NCI-H526 (cell line): ENCODE measurements at regions not wholly inside any gene's neighbourhood (a gene's known extent, or its start where the extent isn't known, plus 50 kb on each side); places are given as distances from the start of the nearest gene placed in this dataset.
A peak's percentile ranks its signal among the peaks of the same experiment; 100 is the strongest.
"Not testable (repeated sequence)": the region's sequence is repeated elsewhere in the genome, so short reads cannot be mapped to it uniquely, and the experiment has no call there.

Experiments
- DNase-seq, 2 experiments: peaks; one replicate each; lab custom pipeline; 2025; lab: John Stamatoyannopoulos, UW

GRCh38 chr9:6160579-6160978 is 55.0 kb upstream of the IL33 start:
- DNase-seq = no peak

GRCh38 chr9:6153425-6153824 is 62.2 kb upstream of the IL33 start:
- no peak for DNase-seq

GRCh38 chr9:6152788-6153187 is 62.8 kb upstream of the IL33 start:
- no peak for DNase-seq

- DNase-seq = no peak
Measured at GRCh38 chr9:6150483-6150882, 65.1 kb upstream of the IL33 start.

- DNase-seq = no peak
Measured at GRCh38 chr9:6149315-6149714, 66.3 kb upstream of the IL33 start.

- no peak for DNase-seq
Measured at GRCh38 chr9:6147846-6148245, 67.8 kb upstream of the IL33 start.

- no peak for DNase-seq
Measured at GRCh38 chr9:6144947-6145346, 70.7 kb upstream of the IL33 start.

- no peak for DNase-seq
Measured at GRCh38 chr9:6142799-6143454, 72.7 kb upstream of the IL33 start.

- DNase-seq = not testable (repeated sequence)
Measured at GRCh38 chr9:6135780-6136179, 79.8 kb upstream of the IL33 start.

GRCh38 chr9:6134661-6135180 is 80.9 kb upstream of the IL33 start:
- DNase-seq = no peak

- no peak for DNase-seq
Measured at GRCh38 chr9:6133346-6134063, 82.1 kb upstream of the IL33 start.

- DNase-seq = no peak
Measured at GRCh38 chr9:6132650-6133049, 83.0 kb upstream of the IL33 start.

GRCh38 chr9:6128030-6128429 is 87.6 kb upstream of the IL33 start:
- DNase-seq = no peak

GRCh38 chr9:6126377-6126776 is 89.2 kb upstream of the IL33 start:
- DNase-seq = no peak

- no peak for DNase-seq
Measured at GRCh38 chr9:6123416-6123815, 92.2 kb upstream of the IL33 start.

- no peak for DNase-seq
Measured at GRCh38 chr9:6121707-6122106, 93.9 kb upstream of the IL33 start.

- no peak for DNase-seq
Measured at GRCh38 chr9:6114424-6114823, 99.0 kb upstream of the RANBP6 start.

- DNase-seq = no peak
Measured at GRCh38 chr9:6113819-6114218, 98.4 kb upstream of the RANBP6 start.

GRCh38 chr9:6113312-6113711 is 97.9 kb upstream of the RANBP6 start:
- no peak for DNase-seq

- DNase-seq = no peak
Measured at GRCh38 chr9:6109986-6110385, 94.6 kb upstream of the RANBP6 start.

GRCh38 chr9:6109571-6109970 is 94.1 kb upstream of the RANBP6 start:
- DNase-seq = no peak

GRCh38 chr9:6106711-6107339 is 91.4 kb upstream of the RANBP6 start:
- peak in 1 of 2 experiments; percentile 32 for DNase-seq

- DNase-seq = no peak
Measured at GRCh38 chr9:6105738-6106137, 90.3 kb upstream of the RANBP6 start.
